GM12875 (cell line): ENCODE measurements at regions not wholly inside any gene's neighbourhood (a gene's known extent, or its start where the extent isn't known, plus 50 kb on each side); places are given as distances from the start of the nearest gene placed in this dataset.

Experiments
- H3K4me3 ChIP-seq: one replicate; pipeline ENCODE4 v1.5.1; 2011; ENCODE audit warnings: low read depth, low read length, control low read depth
- CTCF ChIP-seq: IDR thresholded peaks from 2 replicates; pipeline ENCODE4 v1.5.1; 2011; ENCODE audit warnings: low read depth, mild to moderate bottlenecking, control low read depth, inconsistent platforms, low read length, moderate library complexity, borderline replicate concordance; ENCODE audit not compliant: insufficient read depth

DNA sequence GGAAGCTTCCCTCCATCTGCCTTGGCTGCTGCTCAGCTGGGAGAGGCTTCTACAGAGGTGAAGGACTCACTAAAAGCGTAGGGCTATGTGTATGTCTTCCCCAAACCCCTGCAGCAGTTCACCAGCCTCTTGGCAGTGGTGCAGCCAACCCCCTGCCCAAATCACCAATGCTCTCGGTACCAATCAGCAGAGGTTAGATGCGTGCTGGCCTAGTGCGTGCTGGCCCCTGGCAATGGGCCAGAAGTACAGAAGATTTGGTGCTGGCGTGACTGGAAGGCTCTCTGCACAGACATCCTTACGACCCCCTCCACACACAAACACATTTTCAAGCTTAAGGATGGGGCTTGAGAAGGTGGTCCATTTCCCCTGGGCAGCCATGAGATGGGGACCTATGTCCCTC lies 79.0 kb downstream of the MRPL14 start:
- no peak for TF ChIP-seq CTCF
- H3K4me3 ChIP-seq, result no peak overlapping the region

- H3K4me3 ChIP-seq, result no peak overlapping the region
- no peak for TF ChIP-seq CTCF
These were observed 79.5 kb downstream of the MRPL14 start for GRCh38 chr6:44047801-44048200.

GRCh38 chr6:44047179-44047546 lies 80.1 kb downstream of the MRPL14 start:
- no peak overlapping the region for H3K4me3 ChIP-seq
- no peak for TF ChIP-seq CTCF

DNA sequence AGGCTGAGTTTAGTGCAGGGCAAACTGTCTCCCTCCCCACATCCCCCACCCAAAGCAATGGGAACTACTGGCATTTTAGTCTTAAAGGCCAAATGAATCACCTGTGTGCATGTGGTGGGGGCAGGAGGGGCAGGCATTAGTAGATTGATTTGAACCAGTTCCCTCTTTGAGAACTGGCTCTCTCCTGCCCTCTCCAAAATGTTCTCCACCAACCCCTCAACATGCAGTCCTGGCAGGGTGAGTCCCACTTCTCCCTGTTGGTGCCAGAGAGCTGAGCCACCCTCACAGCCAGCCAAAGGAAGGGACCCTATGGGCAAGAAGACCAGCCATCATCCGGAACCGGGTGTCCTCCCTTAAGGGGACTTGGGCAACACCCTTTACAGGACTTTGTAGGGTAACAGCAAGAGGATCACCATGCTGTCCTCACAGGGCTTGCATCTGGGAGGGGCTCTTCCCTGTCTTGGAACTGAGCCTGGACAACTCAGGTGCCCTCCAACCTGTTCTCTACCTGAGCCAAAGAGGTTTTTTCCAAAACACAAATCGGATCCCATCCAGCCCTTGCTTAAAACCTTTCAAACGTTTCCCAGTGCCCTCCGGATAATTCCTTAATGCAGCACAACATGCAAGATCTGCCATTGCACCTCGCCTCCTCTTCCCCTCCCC lies 80.6 kb downstream of the MRPL14 start:
- TF ChIP-seq CTCF, result no peak
- no peak overlapping the region for H3K4me3 ChIP-seq

- H3K4me3 ChIP-seq, result no peak overlapping the region
- TF ChIP-seq CTCF, result no peak
These were observed 81.6 kb downstream of the MRPL14 start for GRCh38 chr6:44045672-44046015.

DNA sequence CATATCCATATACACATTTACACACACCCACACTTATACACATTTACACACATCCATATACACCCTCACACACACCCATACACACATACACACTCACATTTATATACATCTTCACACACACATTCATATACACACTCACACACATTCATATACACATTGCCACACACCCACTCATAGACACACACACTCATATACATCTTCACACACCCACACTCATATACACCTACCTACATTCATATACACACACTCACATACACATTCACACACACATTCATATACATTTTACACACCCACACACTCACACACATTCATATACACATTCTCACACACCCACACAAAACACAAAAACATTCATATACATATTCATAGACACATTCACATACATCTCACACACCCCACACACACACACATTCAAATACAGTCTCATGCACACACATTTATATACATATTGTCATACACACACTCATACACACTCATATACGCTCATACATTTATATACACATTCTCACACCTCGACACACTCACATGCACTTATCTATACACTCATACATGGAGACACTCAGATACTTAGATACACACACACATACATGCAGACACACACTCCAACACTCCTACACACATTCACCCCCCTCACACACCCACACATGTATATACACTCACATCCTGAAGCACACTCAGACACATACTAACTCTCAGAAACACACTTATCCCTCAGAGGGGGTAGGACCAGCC lies 82.1 kb downstream of the MRPL14 start:
- no peak for TF ChIP-seq CTCF
- no peak overlapping the region for H3K4me3 ChIP-seq

- TF ChIP-seq CTCF, result no peak
- H3K4me3 ChIP-seq, result no peak overlapping the region
These were observed 83.1 kb downstream of the MRPL14 start for GRCh38 chr6:44044154-44044539.
